Panc1 (cell line): ENCODE measurements at regions not wholly inside any gene's neighbourhood (a gene's known extent, or its start where the extent isn't known, plus 50 kb on each side); places are given as distances from the start of the nearest gene placed in this dataset.

ENCODE experiments used
- POLR2AphosphoS5 ChIP-seq: IDR thresholded peaks from 2 replicates; pipeline ENCODE4 v1.6.1; 2012; ENCODE audit warnings: mild to moderate bottlenecking, low read depth, low read length, moderate library complexity
- SIN3A ChIP-seq: IDR thresholded peaks from 2 replicates; pipeline ENCODE4 v1.6.1; 2012; ENCODE audit warnings: low read depth, mild to moderate bottlenecking, low read length, moderate library complexity, borderline replicate concordance; ENCODE audit not compliant: insufficient read depth
- TF ChIP-seq, protein P1 (sequence below): fragments of 450-650 bp; IDR thresholded peaks from 2 replicates; pipeline ENCODE4 v1.5.1; 2017; ENCODE audit warnings: mild to moderate bottlenecking
- TF ChIP-seq, protein P2 (sequence below), 2 experiments: IDR thresholded peaks; 2 replicates each; pipeline ENCODE4 v1.6.1; 2011 to 2012; ENCODE audit warnings: low read depth in 2 of 2, control low read depth in 1 of 2, low read length in 1 of 2, mild to moderate bottlenecking in 1 of 2, moderate library complexity in 1 of 2; ENCODE audit not compliant: insufficient read depth in 1 of 2

DNA sequence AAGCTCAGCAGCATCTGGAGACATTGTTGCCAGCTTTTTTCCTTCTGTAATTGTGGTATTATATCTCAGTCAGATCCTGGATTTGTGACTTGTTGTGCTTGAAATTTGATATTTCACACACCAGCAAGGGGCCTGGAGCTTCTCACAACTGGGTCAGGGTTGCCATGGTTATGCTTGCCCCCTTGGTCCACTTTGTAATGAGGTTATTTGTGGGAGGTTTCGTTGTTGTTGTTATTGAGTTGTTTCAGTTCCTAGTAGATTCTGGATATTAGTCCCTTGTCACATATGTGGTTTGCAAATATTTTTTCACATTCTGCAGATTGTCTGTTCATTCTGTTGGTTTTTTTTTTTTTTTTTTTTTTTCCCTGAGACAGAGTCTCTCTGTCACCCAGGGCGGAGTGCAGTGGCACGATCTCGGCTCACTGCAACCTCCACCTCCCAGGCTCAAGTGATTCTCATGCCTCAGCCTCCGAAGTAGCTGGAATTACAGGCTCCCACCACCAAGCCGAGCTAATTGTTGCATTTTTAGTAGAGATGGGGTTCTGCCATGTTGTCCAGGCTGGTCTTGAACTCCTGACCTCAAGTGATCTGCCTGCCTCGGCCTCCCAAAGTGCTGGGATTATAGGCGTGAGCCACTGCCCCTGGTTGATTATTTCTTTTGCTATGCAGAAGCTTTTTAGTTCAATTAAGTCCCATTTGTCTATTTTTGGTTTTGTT lies 80.6 kb upstream of the ETV6 start:
- TF ChIP-seq, protein P1, sequence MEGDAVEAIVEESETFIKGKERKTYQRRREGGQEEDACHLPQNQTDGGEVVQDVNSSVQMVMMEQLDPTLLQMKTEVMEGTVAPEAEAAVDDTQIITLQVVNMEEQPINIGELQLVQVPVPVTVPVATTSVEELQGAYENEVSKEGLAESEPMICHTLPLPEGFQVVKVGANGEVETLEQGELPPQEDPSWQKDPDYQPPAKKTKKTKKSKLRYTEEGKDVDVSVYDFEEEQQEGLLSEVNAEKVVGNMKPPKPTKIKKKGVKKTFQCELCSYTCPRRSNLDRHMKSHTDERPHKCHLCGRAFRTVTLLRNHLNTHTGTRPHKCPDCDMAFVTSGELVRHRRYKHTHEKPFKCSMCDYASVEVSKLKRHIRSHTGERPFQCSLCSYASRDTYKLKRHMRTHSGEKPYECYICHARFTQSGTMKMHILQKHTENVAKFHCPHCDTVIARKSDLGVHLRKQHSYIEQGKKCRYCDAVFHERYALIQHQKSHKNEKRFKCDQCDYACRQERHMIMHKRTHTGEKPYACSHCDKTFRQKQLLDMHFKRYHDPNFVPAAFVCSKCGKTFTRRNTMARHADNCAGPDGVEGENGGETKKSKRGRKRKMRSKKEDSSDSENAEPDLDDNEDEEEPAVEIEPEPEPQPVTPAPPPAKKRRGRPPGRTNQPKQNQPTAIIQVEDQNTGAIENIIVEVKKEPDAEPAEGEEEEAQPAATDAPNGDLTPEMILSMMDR: no peak
- no peak for TF ChIP-seq POLR2AphosphoS5
- TF ChIP-seq, protein P2, sequence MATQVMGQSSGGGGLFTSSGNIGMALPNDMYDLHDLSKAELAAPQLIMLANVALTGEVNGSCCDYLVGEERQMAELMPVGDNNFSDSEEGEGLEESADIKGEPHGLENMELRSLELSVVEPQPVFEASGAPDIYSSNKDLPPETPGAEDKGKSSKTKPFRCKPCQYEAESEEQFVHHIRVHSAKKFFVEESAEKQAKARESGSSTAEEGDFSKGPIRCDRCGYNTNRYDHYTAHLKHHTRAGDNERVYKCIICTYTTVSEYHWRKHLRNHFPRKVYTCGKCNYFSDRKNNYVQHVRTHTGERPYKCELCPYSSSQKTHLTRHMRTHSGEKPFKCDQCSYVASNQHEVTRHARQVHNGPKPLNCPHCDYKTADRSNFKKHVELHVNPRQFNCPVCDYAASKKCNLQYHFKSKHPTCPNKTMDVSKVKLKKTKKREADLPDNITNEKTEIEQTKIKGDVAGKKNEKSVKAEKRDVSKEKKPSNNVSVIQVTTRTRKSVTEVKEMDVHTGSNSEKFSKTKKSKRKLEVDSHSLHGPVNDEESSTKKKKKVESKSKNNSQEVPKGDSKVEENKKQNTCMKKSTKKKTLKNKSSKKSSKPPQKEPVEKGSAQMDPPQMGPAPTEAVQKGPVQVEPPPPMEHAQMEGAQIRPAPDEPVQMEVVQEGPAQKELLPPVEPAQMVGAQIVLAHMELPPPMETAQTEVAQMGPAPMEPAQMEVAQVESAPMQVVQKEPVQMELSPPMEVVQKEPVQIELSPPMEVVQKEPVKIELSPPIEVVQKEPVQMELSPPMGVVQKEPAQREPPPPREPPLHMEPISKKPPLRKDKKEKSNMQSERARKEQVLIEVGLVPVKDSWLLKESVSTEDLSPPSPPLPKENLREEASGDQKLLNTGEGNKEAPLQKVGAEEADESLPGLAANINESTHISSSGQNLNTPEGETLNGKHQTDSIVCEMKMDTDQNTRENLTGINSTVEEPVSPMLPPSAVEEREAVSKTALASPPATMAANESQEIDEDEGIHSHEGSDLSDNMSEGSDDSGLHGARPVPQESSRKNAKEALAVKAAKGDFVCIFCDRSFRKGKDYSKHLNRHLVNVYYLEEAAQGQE (IDR thresholded peaks at IDR 0.05; ENCODE audit: insufficient read depth in 1 of 2, low read depth in 2 of 2, low read length in 1 of 2): no peak
- TF ChIP-seq SIN3A: no peak
